ENCODE measurements at regions not wholly inside any gene's neighbourhood (a gene's known extent, or its start where the extent isn't known, plus 50 kb on each side); places are given as distances from the start of the nearest gene placed in this dataset.
A peak's percentile ranks its signal among the peaks of the same experiment; 100 is the strongest.

DNA sequence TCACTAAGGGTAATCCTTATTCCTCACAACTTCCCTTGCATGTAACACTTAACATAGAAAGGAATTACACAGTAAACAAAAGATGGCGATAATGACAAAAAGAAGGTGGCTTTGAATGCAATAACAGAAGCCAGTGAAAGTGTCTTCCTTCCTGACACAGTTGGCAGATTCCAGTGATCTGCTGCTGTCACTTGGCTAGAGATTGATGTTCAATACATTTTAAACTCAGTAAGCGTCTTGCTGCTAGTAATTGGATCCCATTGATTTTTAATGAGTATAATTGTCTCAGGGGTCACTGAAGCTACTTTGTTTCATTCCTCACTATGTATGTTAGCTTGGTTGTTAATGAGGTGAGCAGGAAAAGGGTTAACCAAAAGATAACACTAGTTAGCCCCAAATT is 692.7 kb downstream of the NTRK3 start:
- no peaks in the 10 kb centered on the region for H4K20me1 ChIP-seq (ENCODE audit: low read depth)
- H3K27me3 ChIP-seq = no peaks in the 10 kb centered on the region
- H3K4me1 ChIP-seq = peaks cover 12% of the 10 kb centered on the region
- TF ChIP-seq EZH2 (IDR thresholded peaks at IDR 0.05) (no peak), EZH2phosphoT487 (IDR thresholded peaks at IDR 0.05) (no peak)
- TF ChIP-seq, protein P1, sequence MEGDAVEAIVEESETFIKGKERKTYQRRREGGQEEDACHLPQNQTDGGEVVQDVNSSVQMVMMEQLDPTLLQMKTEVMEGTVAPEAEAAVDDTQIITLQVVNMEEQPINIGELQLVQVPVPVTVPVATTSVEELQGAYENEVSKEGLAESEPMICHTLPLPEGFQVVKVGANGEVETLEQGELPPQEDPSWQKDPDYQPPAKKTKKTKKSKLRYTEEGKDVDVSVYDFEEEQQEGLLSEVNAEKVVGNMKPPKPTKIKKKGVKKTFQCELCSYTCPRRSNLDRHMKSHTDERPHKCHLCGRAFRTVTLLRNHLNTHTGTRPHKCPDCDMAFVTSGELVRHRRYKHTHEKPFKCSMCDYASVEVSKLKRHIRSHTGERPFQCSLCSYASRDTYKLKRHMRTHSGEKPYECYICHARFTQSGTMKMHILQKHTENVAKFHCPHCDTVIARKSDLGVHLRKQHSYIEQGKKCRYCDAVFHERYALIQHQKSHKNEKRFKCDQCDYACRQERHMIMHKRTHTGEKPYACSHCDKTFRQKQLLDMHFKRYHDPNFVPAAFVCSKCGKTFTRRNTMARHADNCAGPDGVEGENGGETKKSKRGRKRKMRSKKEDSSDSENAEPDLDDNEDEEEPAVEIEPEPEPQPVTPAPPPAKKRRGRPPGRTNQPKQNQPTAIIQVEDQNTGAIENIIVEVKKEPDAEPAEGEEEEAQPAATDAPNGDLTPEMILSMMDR (IDR thresholded peaks at IDR 0.05) = no peak
- H3K9me3 Mint-ChIP-seq = peaks cover 3% of the 10 kb centered on the region
- DNase-seq (ENCODE audit: low spot score) = no peak
- H2AFZ ChIP-seq (replicated peaks) = no peak overlapping the region
- H3K36me3 Mint-ChIP-seq = no peaks in the 10 kb centered on the region
- no peak overlapping the region for H3K4me3 Mint-ChIP-seq
- H3K79me2 ChIP-seq (ENCODE audit: low read depth) = no peaks in the 10 kb centered on the region
- H3K27ac ChIP-seq = no peak overlapping the region
- H3K27ac Mint-ChIP-seq = no peak overlapping the region
- H3K4me3 ChIP-seq = no peak overlapping the region
- peak overlapping the region; percentile 35 for H3K4me2 ChIP-seq
- no peaks in the 10 kb centered on the region for H3K36me3 ChIP-seq
- no peaks in the 10 kb centered on the region for H3K9me3 ChIP-seq (ENCODE audit: low read depth)
- no peaks in the 10 kb centered on the region for H3F3A ChIP-seq (ENCODE audit: low read depth)
- peaks cover 6% of the 10 kb centered on the region for H3K27me3 Mint-ChIP-seq (ENCODE audit: insufficient read depth, low read depth)
- peaks cover 5% of the 10 kb centered on the region for H3K4me1 Mint-ChIP-seq
- H3K9ac ChIP-seq = no peak overlapping the region

DNA sequence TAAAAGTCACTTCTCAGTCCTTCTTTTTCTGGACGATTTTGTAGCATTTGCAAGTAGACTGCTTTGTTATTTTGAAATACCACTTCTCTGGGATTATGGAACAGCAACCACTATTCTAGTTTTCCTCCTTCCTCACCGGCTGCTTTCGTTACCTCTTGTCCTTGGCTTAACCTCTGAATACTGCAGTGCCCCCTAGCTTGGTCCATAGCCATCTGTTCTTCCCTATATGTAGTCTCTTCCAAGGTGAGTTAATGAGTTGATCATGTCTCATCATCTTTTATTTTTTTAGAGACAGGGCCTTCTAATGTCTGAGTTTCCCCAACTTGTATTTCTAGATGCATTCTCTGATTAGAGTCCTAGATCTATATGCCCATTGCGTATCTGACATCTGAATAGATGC is 694.3 kb downstream of the NTRK3 start:
- Mint-ChIP-seq H3K4me3 (no peak overlapping the region), H3K9me3 (peaks cover 3% of the 10 kb centered on the region), H3K4me1 (peaks cover 5% of the 10 kb centered on the region), H3K27me3 (ENCODE audit: insufficient read depth, low read depth) (peaks cover 6% of the 10 kb centered on the region), H3K36me3 (no peaks in the 10 kb centered on the region), H3K27ac (no peak overlapping the region)
- no peak for TF ChIP-seq EZH2phosphoT487 (IDR thresholded peaks at IDR 0.05)
- TF ChIP-seq, protein P1 (IDR thresholded peaks at IDR 0.05) = peak; percentile 8
- H3K4me3 ChIP-seq = no peak overlapping the region
- no peak overlapping the region for H2AFZ ChIP-seq (replicated peaks)
- no peaks in the 10 kb centered on the region for H3K36me3 ChIP-seq
- no peak for DNase-seq (ENCODE audit: low spot score)
- H3K27ac ChIP-seq = no peak overlapping the region
- no peaks in the 10 kb centered on the region for H3F3A ChIP-seq (ENCODE audit: low read depth)
- H3K27me3 ChIP-seq = no peaks in the 10 kb centered on the region
- H3K4me1 ChIP-seq = peaks cover 12% of the 10 kb centered on the region
- H3K4me2 ChIP-seq = no peak overlapping the region
- no peaks in the 10 kb centered on the region for H4K20me1 ChIP-seq (ENCODE audit: low read depth)
- no peak overlapping the region for H3K9ac ChIP-seq
- H3K9me3 ChIP-seq (ENCODE audit: low read depth) = no peaks in the 10 kb centered on the region
- no peaks in the 10 kb centered on the region for H3K79me2 ChIP-seq (ENCODE audit: low read depth)

DNA sequence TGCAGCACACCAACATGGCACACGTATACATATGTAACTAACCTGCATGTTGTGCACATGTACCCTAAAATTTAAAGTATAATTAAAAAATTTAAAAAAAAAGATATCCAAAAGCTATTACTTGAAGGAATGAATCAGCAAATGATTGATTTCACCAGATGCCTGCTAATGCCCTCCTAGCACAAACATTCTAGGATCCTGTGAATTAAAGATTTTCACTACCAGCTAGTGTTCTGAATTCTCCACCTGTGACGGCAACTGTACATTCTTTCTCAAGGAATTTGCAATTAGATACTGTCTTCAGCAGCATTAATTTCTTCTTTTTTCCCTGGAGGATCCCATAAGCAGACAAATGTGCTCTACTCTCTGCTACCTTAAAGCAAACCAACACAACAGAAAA is 694.9 kb downstream of the NTRK3 start:
- TF ChIP-seq EZH2phosphoT487 (IDR thresholded peaks at IDR 0.05) (no peak), EZH2 (IDR thresholded peaks at IDR 0.05) (no peak)
- TF ChIP-seq, protein P1 (IDR thresholded peaks at IDR 0.05) = no peak
- no peak overlapping the region for H3K27ac Mint-ChIP-seq
- no peaks in the 10 kb centered on the region for H3K9me3 ChIP-seq (ENCODE audit: low read depth)
- H3K36me3 ChIP-seq = no peaks in the 10 kb centered on the region
- peaks cover 12% of the 10 kb centered on the region for H3K4me1 ChIP-seq
- no peak overlapping the region for H3K9ac ChIP-seq
- no peaks in the 10 kb centered on the region for H4K20me1 ChIP-seq (ENCODE audit: low read depth)
- no peak overlapping the region for H3K27ac ChIP-seq
- no peak overlapping the region for H3K4me3 Mint-ChIP-seq
- H3K4me3 ChIP-seq = no peak overlapping the region
- H2AFZ ChIP-seq (replicated peaks) = no peak overlapping the region
- peaks cover 5% of the 10 kb centered on the region for H3K4me1 Mint-ChIP-seq
- no peak for DNase-seq (ENCODE audit: low spot score)
- H3K27me3 Mint-ChIP-seq (ENCODE audit: insufficient read depth, low read depth) = peaks cover 6% of the 10 kb centered on the region
- no peaks in the 10 kb centered on the region for H3K36me3 Mint-ChIP-seq
- H3K4me2 ChIP-seq = no peak overlapping the region
- no peaks in the 10 kb centered on the region for H3K27me3 ChIP-seq
- no peaks in the 10 kb centered on the region for H3K79me2 ChIP-seq (ENCODE audit: low read depth)
- H3K9me3 Mint-ChIP-seq = peaks cover 3% of the 10 kb centered on the region
- H3F3A ChIP-seq (ENCODE audit: low read depth) = no peaks in the 10 kb centered on the region

All from neural progenitor cell (in vitro differentiated cells).